Sciatic nerve (tissue), 2 donors: ENCODE measurements at regions not wholly inside any gene's neighbourhood (a gene's known extent, or its start where the extent isn't known, plus 50 kb on each side); places are given as distances from the start of the nearest gene placed in this dataset.

Experiments
- ATAC-seq: fragments of 200-7000 bp; cut with Tn5 transposase; one replicate; pipeline ENCODE4 v1.9.1; 2020; ENCODE audit warnings: mild to moderate bottlenecking, moderate library complexity
- DNase-seq: peaks from one replicate; pipeline ENCODE4 v3.0.0-alpha.2; 2020; ENCODE audit warnings: low spot score
- intact Hi-C: fragments of 100-400 bp; cut with DNase I; formaldehyde crosslinking; loops from one replicate; pipeline ENCODE4 v1.14.2; 2022
- donor health status: DM: no; HTN: no; CAD: no.
- donor health status: DM: no; HTN: no; CAD: no.

DNA sequence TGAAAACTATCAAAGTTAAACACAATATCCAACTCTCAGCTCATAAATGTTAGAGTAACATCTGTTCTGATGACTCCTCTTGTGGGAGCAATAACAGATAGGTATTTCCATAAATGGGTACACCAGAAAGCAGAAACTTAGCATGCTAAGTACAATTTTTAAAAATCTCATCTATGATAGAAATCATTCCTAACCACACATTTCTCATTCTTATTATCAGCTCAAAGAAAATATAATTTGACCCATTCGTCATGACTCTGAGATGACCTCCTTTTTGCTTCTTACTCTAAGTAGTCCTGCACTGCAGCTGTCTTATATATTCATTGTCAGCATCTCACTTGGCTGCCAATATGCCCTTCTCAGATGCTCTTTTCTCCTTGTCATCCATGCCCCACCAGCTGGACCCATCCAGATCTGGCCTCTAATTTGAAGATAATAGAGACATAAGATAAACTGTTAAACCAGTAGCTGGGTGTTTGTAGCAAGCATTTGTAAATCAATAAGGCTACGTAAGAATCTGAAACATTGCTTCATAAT is 298.3 kb downstream of the KCNS3 start:
- ATAC-seq = no peak
- DNase-seq = no peak
- intact Hi-C loops = loop anchor here (5.0 kb wide), 1 partner anchor 324 kb away; no protein-coding TSS in a partner anchor

DNA sequence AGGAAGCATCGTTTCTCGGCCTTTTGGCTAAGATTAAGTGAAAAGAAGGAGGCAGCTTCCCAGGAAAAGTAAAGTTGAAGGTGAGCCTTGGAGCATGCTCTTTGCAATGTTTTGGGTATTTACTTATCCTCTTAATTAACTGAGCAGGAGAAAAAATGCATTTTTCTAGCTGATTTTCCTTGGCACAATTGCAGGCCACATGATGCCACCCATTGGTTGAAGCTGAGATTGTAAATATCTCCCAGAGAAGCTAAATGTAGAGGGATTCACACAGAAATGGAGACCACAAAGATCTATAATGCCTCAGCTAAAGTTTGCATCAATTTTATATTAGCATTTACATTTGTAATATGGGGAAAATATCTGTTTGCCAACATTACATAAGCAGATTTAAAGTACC is 294.1 kb downstream of the KCNS3 start:
- no peak for ATAC-seq
- intact Hi-C loops = no loop called here
- no peak for DNase-seq

DNA sequence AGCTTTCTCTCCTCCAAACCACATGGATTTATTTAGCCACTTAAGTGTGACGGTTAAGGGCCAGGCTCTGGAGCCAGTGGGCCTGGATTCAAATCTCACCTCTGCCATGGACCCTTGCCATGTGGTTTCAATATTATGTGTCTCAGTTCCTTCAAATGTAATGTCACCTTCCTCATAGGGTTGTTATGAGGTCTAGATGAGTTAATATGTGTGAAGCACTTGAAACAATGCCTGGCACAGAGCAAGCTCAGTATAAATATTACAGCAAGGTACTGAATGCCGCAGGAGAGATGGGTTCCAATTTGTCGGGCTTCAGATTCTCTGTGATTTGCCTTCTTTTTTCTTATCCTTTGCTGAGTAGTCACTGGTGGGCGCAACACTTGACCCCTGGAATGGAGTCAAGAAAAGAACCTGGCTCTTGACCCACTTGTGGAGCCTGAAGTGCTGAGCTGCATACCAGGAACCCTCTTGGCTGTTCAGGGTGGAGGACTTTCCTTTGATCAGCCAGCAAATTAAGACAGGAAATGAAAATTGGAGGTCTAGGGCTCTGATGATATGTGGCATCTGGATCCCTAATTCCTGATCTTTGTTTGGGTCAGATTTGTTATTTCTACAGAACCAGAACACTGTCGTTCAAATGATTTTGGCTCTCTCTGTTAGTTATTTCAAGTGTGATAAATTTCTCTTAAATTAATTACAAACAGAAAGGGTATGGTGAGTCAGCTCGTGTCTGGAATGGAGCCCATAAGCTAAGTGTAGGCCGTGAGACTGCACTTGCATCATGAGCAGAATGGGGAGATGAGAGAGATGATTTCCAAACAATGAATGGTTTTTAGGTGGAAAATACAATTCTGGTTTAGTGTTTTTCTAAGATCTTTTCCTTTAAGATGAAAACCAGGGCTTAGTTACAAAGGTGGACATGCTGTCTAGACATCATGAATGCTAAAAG is 293.0 kb downstream of the KCNS3 start:
- no peak for DNase-seq
- intact Hi-C loops = no loop called here

DNA sequence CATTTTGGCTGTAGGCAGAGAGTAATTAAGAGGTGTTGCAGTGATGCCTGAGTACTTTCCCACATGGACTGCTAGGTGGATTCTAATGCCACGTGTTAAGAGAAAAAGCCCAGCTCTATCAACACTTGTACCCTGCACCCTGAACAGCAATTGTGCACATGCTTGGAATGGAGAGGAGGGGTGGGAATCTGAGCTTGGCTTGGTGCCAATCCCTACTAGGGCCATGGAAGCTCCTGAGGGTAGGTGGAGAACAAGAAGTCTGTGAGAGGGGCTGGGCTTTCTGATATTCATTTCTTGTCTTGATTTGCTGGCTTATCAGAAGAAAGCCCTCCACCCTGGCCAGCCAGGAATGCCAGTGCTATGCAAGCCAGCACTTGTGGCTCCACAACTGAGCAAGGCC is 292.2 kb downstream of the KCNS3 start:
- intact Hi-C loops = no loop called here
- DNase-seq = no peak
- no peak for ATAC-seq

More for the DNA sequence above, 293.0 kb downstream of the KCNS3 start:
- ATAC-seq = no peak

DNA sequence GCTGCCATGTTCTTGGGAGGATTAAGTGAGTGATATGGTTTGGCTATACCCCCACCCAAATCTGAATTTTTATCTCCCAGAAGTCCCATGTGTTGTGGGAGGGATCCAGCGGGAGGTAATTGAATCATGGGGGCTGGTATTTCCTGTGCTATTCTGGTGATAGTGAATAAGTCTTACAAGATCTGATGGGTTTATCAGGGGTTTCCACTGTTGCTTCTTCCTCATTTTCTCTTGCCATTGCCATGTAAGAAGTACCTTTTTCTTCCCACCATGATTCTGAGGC is 291.4 kb downstream of the KCNS3 start:
- no peak for ATAC-seq
- DNase-seq = no peak
- intact Hi-C loops = no loop called here

DNA sequence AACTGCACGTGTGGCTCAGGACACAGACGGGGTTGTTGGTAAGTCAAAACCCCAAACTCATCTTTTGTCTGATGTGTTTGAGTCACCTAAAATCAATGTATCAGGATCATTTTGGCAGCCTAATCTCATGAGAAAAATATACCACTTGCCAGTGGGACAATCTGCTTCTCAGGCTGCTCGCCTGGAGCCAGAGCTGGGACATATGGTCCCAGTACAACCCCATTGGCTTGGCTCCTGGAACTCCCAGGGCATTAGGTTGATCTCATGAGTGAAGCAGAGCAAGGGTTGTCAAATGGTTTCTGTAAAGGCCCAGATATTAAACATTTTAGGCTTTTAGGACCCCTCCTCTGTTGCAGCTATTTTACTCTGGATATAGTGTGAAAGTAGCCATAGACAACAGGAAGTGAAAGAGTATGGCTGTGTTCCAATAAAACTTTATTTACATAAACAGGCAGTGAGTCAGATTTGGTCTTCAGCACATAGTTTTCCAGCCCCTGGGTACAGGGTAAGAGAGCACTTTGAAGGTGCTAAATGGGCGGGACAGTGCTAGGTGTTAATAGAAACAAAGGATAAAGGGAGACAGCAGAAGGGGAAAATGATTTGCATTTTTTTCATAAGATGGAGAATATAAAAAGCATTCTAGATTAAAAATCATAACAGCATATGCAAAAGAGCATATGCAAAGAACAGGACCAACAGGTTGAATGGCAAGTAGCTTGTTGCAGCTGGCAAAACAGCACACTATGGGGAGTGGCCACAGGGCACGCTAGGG is 290.8 kb downstream of the KCNS3 start:
- ATAC-seq (no peak), DNase-seq (no peak)
- intact Hi-C loops = no loop called here

DNA sequence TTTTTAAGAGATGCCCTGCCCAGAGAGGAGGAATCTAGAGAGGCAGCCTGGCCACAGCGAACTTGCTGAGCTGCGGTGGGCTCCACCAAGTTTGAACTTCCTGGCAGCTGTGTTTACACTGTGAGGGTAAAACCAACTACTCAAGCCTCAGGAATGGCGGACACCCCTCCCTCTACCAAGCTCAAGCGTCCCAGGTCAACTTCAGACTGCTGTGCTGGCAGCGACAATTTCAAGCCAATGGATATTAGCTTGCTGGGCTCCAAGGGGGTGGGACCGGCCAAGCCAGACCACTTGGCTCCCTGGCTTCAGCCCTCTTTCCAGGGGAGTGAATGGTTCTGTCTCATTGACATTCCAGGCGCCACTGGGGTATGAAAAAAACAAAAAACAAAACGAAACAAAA is 289.4 kb downstream of the KCNS3 start:
- intact Hi-C loops = no loop called here
- no peak for DNase-seq

DNA sequence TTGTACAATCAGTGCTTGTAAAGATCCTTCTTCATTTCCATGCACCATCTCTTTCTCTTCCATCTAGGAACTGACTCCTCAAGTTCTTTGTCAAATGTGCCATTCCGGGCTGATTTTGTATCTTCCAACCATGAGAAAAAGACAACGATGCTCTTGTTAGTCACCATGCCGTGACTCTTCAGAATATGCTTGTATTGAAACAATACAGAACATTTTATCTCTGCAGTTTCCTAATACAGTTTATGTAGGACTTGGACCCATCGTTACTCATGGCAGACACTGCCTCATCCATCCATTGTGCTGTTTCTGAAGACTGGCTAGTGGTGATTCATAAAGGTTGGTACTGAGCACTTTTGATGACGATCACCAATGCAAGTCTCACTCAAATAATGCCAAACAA is 283.2 kb downstream of the KCNS3 start:
- no peak for ATAC-seq
- no peak for DNase-seq
- intact Hi-C loops = no loop called here

More for the DNA sequence above, 289.4 kb downstream of the KCNS3 start:
- ATAC-seq = no peak

DNA sequence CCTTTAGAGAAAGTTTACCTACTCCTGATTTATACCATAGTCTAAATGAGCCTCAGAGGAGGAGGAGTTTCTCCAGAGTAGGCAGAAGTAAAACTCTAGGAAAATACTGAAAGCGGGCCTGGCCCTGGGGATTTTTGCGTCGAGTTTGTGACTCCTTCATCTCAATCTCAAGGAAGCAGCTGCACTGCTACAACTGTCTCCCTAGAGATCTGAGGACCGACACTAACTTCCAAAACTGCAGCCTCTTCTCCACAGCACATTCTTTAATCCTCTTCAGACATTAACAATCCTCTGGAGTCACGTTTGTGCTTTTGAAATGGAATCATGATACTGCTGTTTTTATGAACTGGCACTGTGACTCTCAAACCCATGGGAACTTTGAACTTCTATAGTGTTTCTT is 281.4 kb downstream of the KCNS3 start:
- ATAC-seq (no peak), DNase-seq (no peak)
- intact Hi-C loops = no loop called here

DNA sequence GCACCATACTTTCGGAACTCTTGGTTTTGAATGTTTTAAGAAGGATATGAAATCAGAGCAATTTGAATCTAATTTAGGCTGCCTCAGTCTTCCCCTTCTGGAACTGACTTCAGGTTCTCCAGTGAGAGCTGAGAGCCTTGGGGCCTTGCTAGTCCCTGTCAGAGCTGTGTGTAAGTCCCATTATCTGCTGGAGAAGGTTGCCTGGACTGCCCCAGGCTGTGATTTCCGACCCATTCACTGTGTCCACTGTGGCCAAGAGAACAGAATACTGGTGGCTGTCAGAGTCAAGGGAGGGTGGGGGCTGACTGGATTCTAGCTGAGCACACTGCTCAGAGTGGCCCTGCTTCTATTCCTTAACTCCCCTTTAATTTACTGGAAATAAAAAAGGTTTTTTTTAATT is 278.0 kb downstream of the KCNS3 start:
- DNase-seq = no peak
- intact Hi-C loops = no loop called here
- no peak for ATAC-seq

DNA sequence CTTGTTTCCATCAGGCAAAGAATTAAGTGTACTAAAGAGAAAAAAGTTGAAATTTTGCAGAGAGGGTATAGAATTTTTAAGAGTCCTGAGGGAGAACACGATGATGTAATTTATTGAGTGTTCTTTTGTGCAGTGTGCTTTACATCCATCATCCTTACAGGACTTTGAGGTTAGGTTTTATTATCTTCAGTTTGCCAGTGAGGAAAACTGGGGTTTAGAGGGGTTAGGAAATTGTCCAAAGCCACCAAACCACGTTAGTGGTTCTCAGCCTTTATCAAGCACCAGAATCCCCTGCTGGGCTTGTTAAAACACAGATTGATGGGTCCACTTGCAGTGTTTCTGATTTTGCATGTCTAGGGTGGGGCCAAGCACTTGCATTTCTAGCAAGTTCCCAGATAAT is 277.5 kb downstream of the KCNS3 start:
- ATAC-seq (no peak), DNase-seq (no peak)
- intact Hi-C loops = no loop called here

DNA sequence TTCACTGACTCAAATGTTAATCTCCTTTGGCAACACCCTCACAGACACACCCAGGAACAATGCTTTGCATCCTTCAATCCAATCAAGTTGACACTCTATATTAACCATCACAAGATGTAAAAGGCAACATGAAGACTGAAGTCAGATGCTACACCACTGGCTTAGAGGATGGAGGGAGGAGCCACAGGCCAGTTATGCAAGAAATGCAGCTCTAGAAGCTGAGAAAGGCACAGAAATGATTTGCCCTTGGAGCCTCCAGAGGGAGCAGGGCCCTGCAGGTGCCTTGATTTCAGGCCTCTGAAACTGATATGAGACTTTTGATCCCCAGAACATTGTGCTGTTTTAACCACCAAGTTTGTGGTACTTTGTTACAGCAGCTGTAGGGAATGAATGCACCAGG is 276.3 kb downstream of the KCNS3 start:
- intact Hi-C loops = no loop called here
- ATAC-seq (no peak), DNase-seq (no peak)

DNA sequence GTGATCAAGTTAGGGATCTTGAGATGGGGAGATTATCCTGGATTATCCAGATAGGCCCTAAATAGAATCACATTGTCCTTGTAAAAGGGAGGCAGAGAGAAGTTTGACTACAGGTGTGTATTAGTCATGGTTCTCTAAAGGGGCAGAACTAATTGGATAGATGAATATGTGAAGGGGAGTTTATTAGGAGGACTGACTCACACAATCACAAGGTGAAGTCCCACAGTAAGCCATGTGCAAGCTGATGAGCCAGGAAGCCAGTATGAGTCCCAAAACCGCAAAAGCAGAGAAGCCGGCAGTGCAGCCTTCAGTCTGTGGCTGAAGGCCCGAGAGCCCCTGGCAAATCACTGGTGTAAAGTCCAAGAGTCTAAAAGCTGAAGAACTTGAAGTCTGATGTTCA is 275.8 kb downstream of the KCNS3 start:
- intact Hi-C loops = no loop called here

DNA sequence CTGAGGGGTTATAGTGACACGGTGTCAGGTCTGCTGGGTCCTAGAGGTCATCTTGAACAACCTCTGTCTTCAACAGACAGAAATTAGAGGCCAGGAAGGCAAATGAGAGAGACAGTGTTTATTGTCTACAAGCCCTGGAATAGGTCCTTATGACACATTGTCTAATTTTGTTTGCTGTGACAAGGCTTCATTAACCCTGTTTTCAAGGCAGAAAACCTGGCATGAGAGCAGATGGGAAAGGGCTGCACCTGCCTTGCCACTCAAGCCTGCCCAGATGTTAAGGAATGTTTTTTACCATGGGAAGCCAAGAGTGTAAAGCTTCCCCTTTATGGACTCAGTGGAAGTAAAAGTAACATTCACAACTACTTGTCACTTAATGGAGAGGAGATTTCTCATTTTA is 275.3 kb downstream of the KCNS3 start:
- intact Hi-C loops = no loop called here
- DNase-seq = no peak
- no peak for ATAC-seq

More for the DNA sequence above, 275.8 kb downstream of the KCNS3 start:
- no peak for DNase-seq
- ATAC-seq = no peak

DNA sequence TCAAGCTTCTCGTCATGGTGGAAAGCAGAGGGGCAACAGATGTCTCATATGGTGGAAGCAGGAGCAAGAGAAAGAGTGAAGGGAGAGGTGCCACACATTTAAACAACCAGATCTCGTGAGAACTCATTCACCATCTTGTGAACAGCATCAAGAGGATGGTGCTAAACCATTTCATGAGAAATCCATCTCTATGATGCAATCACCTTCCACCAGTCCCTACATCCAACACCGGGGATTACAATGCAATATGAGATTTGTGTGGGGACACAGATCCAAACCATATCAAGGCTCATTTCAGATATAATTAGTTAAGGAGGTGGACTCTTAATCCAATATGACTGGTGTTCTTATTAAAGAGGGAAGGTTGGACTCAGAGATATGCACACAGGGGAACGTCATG is 272.8 kb downstream of the KCNS3 start:
- no peak for DNase-seq
- no peak for ATAC-seq
- intact Hi-C loops = loop anchor here (1.0 kb wide), 1 partner anchor 28 kb away; no protein-coding TSS in a partner anchor

DNA sequence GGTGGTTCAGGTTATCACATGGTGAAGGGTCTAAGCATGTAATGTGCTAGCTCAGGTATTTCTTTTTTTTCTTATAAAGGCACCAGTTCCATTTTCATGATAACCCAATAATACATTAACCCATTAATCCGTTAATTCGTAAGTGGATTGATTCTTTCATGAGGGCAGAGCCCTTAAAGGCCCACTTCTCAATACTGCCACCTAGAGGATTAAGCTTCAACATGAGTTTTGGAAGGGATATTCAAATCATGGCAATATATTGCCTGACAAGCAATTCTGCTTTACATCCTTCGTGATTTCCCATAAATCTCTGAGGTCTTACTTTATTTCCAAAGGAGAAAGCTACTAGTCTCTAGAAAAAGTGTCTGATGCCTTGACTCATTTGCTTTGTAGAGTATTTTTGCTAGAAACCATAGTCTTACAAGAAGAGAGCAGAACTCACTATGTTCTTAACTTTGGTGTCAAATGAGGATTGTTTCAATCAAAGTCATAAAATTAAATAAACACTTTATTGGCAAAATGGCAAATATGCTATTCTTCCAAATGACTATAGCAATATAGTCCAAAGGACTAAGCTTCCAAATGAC is 271.3 kb downstream of the KCNS3 start:
- ATAC-seq (no peak), DNase-seq (no peak)
- intact Hi-C loops = no loop called here

DNA sequence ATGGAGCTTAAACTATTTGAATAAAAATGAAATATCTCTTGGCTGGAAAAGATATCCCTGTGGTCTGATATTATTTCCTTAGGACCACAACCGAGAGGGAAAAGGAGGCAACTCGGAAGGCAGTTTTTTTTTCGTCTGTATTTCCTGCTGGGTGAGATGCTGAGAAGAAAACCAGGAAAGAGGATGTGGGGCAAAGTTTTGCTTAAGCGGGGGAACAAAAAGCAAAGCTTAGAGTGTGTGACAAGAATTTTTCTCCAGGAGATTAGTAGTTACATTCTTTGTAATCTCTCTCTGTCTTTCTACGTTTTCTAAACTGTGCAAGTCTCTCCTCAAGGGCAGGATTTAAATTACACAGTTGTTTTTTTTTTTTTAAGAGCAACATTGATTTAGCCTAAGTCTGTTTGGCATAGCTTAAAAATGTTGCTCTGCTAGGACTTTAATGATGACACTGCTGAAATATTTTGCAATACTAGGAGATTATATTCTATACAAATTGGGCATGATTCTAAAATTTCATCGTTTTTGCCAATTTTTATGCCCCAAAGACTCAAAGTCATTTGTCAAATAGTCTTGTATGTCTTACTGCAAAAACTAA is 258.5 kb downstream of the KCNS3 start:
- intact Hi-C loops = no loop called here
- ATAC-seq = no peak
- no peak for DNase-seq

DNA sequence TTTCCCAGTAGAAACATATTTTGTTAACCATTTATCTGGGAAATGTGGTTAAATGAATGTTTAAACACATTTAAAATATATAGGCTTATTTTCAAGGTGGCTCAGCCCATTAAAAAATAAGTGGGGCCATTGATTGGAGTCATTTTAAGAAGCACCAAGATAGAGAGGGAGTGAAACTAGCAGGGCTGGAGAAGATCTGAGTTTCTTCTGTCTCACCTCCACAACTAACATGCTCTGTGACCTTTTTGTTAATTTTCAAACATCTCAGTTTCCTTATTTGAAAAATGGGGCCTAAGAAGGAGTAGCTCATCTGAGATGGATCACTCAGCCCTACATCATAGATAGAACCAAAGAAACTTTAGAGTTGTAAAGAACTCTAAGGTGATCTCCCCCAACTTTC is 254.8 kb downstream of the KCNS3 start:
- intact Hi-C loops = no loop called here
- ATAC-seq (no peak), DNase-seq (no peak)

DNA sequence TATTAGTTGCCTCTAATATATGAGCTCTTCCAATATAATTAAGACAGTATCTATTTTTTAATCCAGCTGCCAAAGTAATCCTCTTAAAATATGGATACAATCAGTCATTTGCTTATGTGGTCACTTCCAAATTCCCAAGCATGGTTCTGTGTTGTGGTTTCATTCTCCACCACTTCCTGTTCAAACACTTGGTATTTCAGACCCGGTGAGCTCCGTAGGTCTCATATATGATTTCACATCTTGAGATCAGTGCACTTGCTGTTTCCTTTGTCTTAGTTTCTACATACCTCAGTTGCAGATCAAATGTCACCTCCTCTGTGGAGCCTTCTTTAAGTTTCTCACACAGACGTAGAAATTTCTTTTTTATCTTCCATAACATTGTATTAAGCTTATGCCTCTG is 254.2 kb downstream of the KCNS3 start:
- DNase-seq (no peak), ATAC-seq (no peak)
- intact Hi-C loops = no loop called here
